ENCODE measurements at regions not wholly inside any gene's neighbourhood (a gene's known extent, or its start where the extent isn't known, plus 50 kb on each side); places are given as distances from the start of the nearest gene placed in this dataset.

DNA sequence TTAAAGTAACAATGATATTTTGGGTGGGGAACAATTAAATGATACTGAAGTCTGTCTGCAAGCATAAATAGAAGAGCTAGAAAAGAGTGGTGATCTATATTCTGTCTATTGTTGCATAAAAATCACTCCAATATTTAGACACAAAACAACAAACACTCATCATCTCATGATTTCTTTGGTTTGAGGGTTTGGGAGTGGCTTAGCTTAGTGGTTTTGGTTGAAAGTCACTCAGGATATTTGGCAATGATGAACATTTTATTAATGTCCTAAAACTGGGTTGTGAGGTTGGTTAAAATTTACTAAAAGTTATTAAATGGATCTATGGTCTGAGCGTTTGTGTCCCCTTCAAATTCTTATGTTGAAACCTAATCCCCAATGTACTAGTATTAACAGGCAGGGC, 54.7 kb upstream of the EGFR start:
- TF ChIP-seq, protein P1, sequence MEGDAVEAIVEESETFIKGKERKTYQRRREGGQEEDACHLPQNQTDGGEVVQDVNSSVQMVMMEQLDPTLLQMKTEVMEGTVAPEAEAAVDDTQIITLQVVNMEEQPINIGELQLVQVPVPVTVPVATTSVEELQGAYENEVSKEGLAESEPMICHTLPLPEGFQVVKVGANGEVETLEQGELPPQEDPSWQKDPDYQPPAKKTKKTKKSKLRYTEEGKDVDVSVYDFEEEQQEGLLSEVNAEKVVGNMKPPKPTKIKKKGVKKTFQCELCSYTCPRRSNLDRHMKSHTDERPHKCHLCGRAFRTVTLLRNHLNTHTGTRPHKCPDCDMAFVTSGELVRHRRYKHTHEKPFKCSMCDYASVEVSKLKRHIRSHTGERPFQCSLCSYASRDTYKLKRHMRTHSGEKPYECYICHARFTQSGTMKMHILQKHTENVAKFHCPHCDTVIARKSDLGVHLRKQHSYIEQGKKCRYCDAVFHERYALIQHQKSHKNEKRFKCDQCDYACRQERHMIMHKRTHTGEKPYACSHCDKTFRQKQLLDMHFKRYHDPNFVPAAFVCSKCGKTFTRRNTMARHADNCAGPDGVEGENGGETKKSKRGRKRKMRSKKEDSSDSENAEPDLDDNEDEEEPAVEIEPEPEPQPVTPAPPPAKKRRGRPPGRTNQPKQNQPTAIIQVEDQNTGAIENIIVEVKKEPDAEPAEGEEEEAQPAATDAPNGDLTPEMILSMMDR (IDR thresholded peaks at IDR 0.05 in 2 of 3, conservative IDR thresholded peaks at IDR 0.05 in 1 of 3; ENCODE audit: borderline replicate concordance in 1 of 3, insufficient read depth in 1 of 3, low read depth in 2 of 3, low read length in 2 of 3) = no peak
- TF ChIP-seq EZH2 (IDR thresholded peaks at IDR 0.05) (no peak), POLR2AphosphoS5 (IDR thresholded peaks at IDR 0.05; ENCODE audit: low read depth, low read length) (no peak), POLR2A (IDR thresholded peaks at IDR 0.05; ENCODE audit: borderline replicate concordance, extremely low read depth, insufficient read depth, insufficient read length) (no peak), ELF1 (IDR thresholded peaks at IDR 0.05; ENCODE audit: borderline replicate concordance, low read depth) (no peak), YY1 (IDR thresholded peaks at IDR 0.05; ENCODE audit: extremely low read depth, insufficient replicate concordance, low read depth, low read length) (no peak), SIN3A (IDR thresholded peaks at IDR 0.05; ENCODE audit: low read depth) (no peak), ZNF274 (IDR thresholded peaks at IDR 0.05; ENCODE audit: low read depth, low read length) (no peak), CEBPB (IDR thresholded peaks at IDR 0.05; ENCODE audit: low read depth) (no peak), SP1 (IDR thresholded peaks at IDR 0.05; ENCODE audit: low read depth) (no peak)
- TF ChIP-seq, protein P2, sequence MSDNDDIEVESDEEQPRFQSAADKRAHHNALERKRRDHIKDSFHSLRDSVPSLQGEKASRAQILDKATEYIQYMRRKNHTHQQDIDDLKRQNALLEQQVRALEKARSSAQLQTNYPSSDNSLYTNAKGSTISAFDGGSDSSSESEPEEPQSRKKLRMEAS (IDR thresholded peaks at IDR 0.05) = no peak
- TF ChIP-seq, protein P3, sequence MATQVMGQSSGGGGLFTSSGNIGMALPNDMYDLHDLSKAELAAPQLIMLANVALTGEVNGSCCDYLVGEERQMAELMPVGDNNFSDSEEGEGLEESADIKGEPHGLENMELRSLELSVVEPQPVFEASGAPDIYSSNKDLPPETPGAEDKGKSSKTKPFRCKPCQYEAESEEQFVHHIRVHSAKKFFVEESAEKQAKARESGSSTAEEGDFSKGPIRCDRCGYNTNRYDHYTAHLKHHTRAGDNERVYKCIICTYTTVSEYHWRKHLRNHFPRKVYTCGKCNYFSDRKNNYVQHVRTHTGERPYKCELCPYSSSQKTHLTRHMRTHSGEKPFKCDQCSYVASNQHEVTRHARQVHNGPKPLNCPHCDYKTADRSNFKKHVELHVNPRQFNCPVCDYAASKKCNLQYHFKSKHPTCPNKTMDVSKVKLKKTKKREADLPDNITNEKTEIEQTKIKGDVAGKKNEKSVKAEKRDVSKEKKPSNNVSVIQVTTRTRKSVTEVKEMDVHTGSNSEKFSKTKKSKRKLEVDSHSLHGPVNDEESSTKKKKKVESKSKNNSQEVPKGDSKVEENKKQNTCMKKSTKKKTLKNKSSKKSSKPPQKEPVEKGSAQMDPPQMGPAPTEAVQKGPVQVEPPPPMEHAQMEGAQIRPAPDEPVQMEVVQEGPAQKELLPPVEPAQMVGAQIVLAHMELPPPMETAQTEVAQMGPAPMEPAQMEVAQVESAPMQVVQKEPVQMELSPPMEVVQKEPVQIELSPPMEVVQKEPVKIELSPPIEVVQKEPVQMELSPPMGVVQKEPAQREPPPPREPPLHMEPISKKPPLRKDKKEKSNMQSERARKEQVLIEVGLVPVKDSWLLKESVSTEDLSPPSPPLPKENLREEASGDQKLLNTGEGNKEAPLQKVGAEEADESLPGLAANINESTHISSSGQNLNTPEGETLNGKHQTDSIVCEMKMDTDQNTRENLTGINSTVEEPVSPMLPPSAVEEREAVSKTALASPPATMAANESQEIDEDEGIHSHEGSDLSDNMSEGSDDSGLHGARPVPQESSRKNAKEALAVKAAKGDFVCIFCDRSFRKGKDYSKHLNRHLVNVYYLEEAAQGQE (IDR thresholded peaks at IDR 0.05; ENCODE audit: low read depth) = no peak
- TF ChIP-seq, protein P4, sequence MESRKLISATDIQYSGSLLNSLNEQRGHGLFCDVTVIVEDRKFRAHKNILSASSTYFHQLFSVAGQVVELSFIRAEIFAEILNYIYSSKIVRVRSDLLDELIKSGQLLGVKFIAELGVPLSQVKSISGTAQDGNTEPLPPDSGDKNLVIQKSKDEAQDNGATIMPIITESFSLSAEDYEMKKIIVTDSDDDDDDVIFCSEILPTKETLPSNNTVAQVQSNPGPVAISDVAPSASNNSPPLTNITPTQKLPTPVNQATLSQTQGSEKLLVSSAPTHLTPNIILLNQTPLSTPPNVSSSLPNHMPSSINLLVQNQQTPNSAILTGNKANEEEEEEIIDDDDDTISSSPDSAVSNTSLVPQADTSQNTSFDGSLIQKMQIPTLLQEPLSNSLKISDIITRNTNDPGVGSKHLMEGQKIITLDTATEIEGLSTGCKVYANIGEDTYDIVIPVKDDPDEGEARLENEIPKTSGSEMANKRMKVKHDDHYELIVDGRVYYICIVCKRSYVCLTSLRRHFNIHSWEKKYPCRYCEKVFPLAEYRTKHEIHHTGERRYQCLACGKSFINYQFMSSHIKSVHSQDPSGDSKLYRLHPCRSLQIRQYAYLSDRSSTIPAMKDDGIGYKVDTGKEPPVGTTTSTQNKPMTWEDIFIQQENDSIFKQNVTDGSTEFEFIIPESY (IDR thresholded peaks at IDR 0.05; ENCODE audit: extremely low read depth, insufficient replicate concordance, low read length) = no peak
